AG04449 (cell line): ENCODE measurements at regions not wholly inside any gene's neighbourhood (a gene's known extent, or its start where the extent isn't known, plus 50 kb on each side); places are given as distances from the start of the nearest gene placed in this dataset.

Experiments
- CTCF ChIA-PET: fragments of 350-600 bp; formaldehyde crosslinking; extraction: SDS; loops from one replicate; lab custom pipeline; 2021; ENCODE audit warnings: antibody characterized with exemption; lab: Yijun Ruan, JAX
- POLR2A ChIA-PET: fragments of 400-600, 350-600 bp; formaldehyde crosslinking; extraction: SDS; loops from one replicate; lab custom pipeline; 2020; ENCODE audit warnings: antibody characterized with exemption, inconsistent platforms; lab: Yijun Ruan, JAX
- DNase-seq: peaks from one replicate; pipeline ENCODE4 v3.0.0-alpha.2; 2010; ENCODE audit warnings: low read depth, low spot score
- H3K4me3 ChIP-seq: 2 replicates; pipeline ENCODE4 v1.5.1; 2011; ENCODE audit warnings: low read depth, mild to moderate bottlenecking, control low read depth, low read length
- CTCF ChIP-seq: IDR thresholded peaks from one replicate; pipeline ENCODE4 v1.5.1; 2011; ENCODE audit warnings: mild to moderate bottlenecking, moderate library complexity, low read length, control low read depth, inconsistent platforms; ENCODE audit not compliant: insufficient read depth; ENCODE audit errors: missing control alignments

- TF ChIP-seq CTCF, result no peak
- CTCF ChIA-PET, result no interaction called here
- POLR2A ChIA-PET, result no interaction called here
Observed at GRCh38 chr18:40102903-40103302, 1852.1 kb upstream of the PIK3C3 start.

GRCh38 chr18:40099641-40100040 lies 1855.4 kb upstream of the PIK3C3 start:
- ChIA-PET CTCF (no interaction called here), POLR2A (no interaction called here)
- no peak for TF ChIP-seq CTCF
- DNase-seq, result no peak
- no peak overlapping the region for H3K4me3 ChIP-seq

More at GRCh38 chr18:40102903-40103302, 1852.1 kb upstream of the PIK3C3 start:
- DNase-seq, result no peak
- H3K4me3 ChIP-seq, result no peak overlapping the region

- no peak overlapping the region for H3K4me3 ChIP-seq
- ChIA-PET POLR2A (no interaction called here), CTCF (no interaction called here)
- no peak for TF ChIP-seq CTCF
- DNase-seq, result no peak
Observed at GRCh38 chr18:40096675-40097074, 1858.4 kb upstream of the PIK3C3 start.

- DNase-seq, result no peak
- TF ChIP-seq CTCF, result no peak
- ChIA-PET POLR2A (no interaction called here), CTCF (no interaction called here)
- H3K4me3 ChIP-seq, result no peak overlapping the region
Observed at GRCh38 chr18:40094441-40094840, 1860.6 kb upstream of the PIK3C3 start.

GRCh38 chr18:40088130-40088529 lies 1866.9 kb upstream of the PIK3C3 start:
- TF ChIP-seq CTCF, result no peak
- ChIA-PET CTCF (no interaction called here), POLR2A (no interaction called here)
- DNase-seq, result no peak
- H3K4me3 ChIP-seq, result no peak overlapping the region

- no peak overlapping the region for H3K4me3 ChIP-seq
- POLR2A ChIA-PET, result no interaction called here
- DNase-seq, result no peak
- CTCF ChIA-PET, result no interaction called here
- TF ChIP-seq CTCF, result no peak
Observed at GRCh38 chr18:40079786-40080185, 1875.2 kb upstream of the PIK3C3 start.
